Activated naive CD4-positive, alpha-beta T cell treated with Interleukin-2 at 50 U/mL for 16 hours (primary cell): ENCODE measurements at regions not wholly inside any gene's neighbourhood (a gene's known extent, or its start where the extent isn't known, plus 50 kb on each side); places are given as distances from the start of the nearest gene placed in this dataset.
"Not testable (repeated sequence)": the region's sequence is repeated elsewhere in the genome, so short reads cannot be mapped to it uniquely, and the experiment has no call there.

Experiments
- DNase-seq: peaks from one replicate; pipeline ENCODE4 v3.0.0-alpha.2; 2020

- not testable (repeated sequence) for DNase-seq
Observed at GRCh38 chr15:20306497-20307106, 235.0 kb downstream of the GOLGA6L6 start.

GRCh38 chr15:20305912-20306311 is 235.7 kb downstream of the GOLGA6L6 start:
- not testable (repeated sequence) for DNase-seq

GRCh38 chr15:20305015-20305465 is 236.6 kb downstream of the GOLGA6L6 start:
- DNase-seq: not testable (repeated sequence)

GRCh38 chr15:20304282-20305014 is 237.2 kb downstream of the GOLGA6L6 start:
- not testable (repeated sequence) for DNase-seq

GRCh38 chr15:20303248-20304171 is 238.1 kb downstream of the GOLGA6L6 start:
- DNase-seq: not testable (repeated sequence)

GRCh38 chr15:20302141-20303069 is 239.2 kb downstream of the GOLGA6L6 start:
- not testable (repeated sequence) for DNase-seq

- DNase-seq: not testable (repeated sequence)
Observed at GRCh38 chr15:20301471-20302081, 240.0 kb downstream of the GOLGA6L6 start.

- DNase-seq: not testable (repeated sequence)
Observed at GRCh38 chr15:20301041-20301390, 240.6 kb downstream of the GOLGA6L6 start.

GRCh38 chr15:20300351-20301040 is 241.1 kb downstream of the GOLGA6L6 start:
- not testable (repeated sequence) for DNase-seq

- DNase-seq: peak; percentile 1
Observed at GRCh38 chr15:20297603-20298123, 243.9 kb downstream of the GOLGA6L6 start.

- DNase-seq: peak; percentile 1
Observed at GRCh38 chr15:20296261-20296660, 245.3 kb downstream of the GOLGA6L6 start.

GRCh38 chr15:20295238-20295811 is 246.3 kb downstream of the GOLGA6L6 start:
- DNase-seq: peak; percentile 2

- peak; percentile 2 for DNase-seq
Observed at GRCh38 chr15:20294651-20295237, 246.9 kb downstream of the GOLGA6L6 start.

- DNase-seq: peak; percentile 1
Observed at GRCh38 chr15:20292422-20293005, 249.1 kb downstream of the GOLGA6L6 start.

GRCh38 chr15:20291616-20292015 is 250.0 kb downstream of the GOLGA6L6 start:
- not testable (repeated sequence) for DNase-seq

- peak; percentile 0 for DNase-seq
Observed at GRCh38 chr15:20290606-20291005, 251.0 kb downstream of the GOLGA6L6 start.

- not testable (repeated sequence) for DNase-seq
Observed at GRCh38 chr15:20289538-20290103, 252.0 kb downstream of the GOLGA6L6 start.

- peak; percentile 0 for DNase-seq
Observed at GRCh38 chr15:20288800-20289537, 252.6 kb downstream of the GOLGA6L6 start.
